Activated CD4-positive, alpha-beta memory T cell treated with anti-CD3 and anti-CD28 coated beads for 36 hours (primary cell): ENCODE measurements at regions not wholly inside any gene's neighbourhood (a gene's known extent, or its start where the extent isn't known, plus 50 kb on each side); places are given as distances from the start of the nearest gene placed in this dataset.

Experiments
- CTCF ChIA-PET: fragments of 350-600 bp; sonication (Branson Sonifier 250); formaldehyde crosslinking; loops from one replicate; lab custom pipeline; 2021; ENCODE audit warnings: antibody characterized with exemption, inconsistent platforms; lab: Charles Lee
- POLR2A ChIA-PET: fragments of 350-600 bp; sonication (Branson Sonifier 250); formaldehyde crosslinking; loops from one replicate; lab custom pipeline; 2021; ENCODE audit warnings: antibody characterized with exemption; lab: Charles Lee
- DNase-seq: peaks from one replicate; pipeline ENCODE4 v3.0.0-alpha.2; 2020
- H3K27ac Mint-ChIP-seq: one replicate; pipeline ENCODE4 v1.8.0; 2021; ENCODE audit warnings: mixed read lengths
- H3K27me3 Mint-ChIP-seq: one replicate; pipeline ENCODE4 v1.8.0; 2021; ENCODE audit warnings: mixed read lengths
- H3K36me3 Mint-ChIP-seq: one replicate; pipeline ENCODE4 v1.8.0; 2021; ENCODE audit warnings: mixed read lengths
- H3K4me1 Mint-ChIP-seq: one replicate; pipeline ENCODE4 v1.8.0; 2021; ENCODE audit warnings: low read depth, mixed read lengths
- H3K4me3 Mint-ChIP-seq: one replicate; pipeline ENCODE4 v1.8.0; 2021; ENCODE audit warnings: mild to moderate bottlenecking, mixed read lengths
- H3K9me3 Mint-ChIP-seq: one replicate; pipeline ENCODE4 v1.8.0; 2021; ENCODE audit warnings: mixed read lengths
- intact Hi-C: fragments of 100-400 bp; cut with micrococcal nuclease; formaldehyde crosslinking; loops from one replicate; pipeline ENCODE4 v1.15.1; 2023

DNA sequence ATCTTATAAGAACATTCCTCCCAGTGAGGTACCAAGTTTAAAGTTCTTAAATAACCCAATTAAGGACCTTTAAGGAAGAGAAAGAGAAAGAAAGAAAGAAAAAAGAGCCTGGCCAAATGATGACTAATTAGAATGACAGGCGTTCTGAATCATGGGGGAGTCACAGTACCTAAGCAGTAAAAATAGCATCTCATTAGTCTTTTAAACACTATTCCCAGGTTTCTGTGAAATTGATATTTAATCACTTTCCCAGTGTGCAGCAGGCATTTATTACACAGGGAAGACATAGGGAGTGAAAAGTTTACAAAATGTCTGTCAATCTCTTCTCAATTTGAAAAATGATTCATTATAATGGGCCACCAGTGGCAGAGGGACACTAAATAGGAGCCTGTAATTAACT, 251.4 kb upstream of the MANEA start:
- Mint-ChIP-seq H3K36me3 (no peaks in the 10 kb centered on the region), H3K4me1 (no peaks in the 10 kb centered on the region), H3K9me3 (no peaks in the 10 kb centered on the region), H3K4me3 (no peak overlapping the region), H3K27me3 (no peaks in the 10 kb centered on the region), H3K27ac (no peak overlapping the region)
- POLR2A ChIA-PET: no interaction called here
- CTCF ChIA-PET: no interaction called here
- DNase-seq: no peak
- intact Hi-C loops: no loop called here

DNA sequence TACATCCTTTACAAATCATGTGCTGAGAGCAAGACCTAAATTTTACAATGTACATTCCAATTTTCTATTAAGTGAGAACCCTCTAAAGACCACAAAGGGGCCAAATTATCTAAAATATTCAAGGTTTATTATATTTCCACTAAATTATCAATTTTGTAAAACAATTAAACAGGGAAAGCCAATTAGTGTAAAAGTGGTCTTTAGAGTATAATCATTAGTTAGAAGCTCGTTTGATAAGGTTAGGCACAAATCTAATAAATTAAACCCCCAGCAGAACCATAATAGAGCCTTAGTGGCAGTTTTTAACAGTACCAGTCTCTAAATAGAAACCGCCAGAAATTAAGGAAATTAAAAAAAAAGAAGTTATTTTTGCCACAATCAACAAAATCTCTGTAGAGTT, 249.1 kb upstream of the MANEA start:
- Mint-ChIP-seq H3K36me3 (no peaks in the 10 kb centered on the region), H3K27ac (no peak overlapping the region), H3K4me3 (no peak overlapping the region), H3K9me3 (no peaks in the 10 kb centered on the region), H3K4me1 (no peaks in the 10 kb centered on the region), H3K27me3 (no peaks in the 10 kb centered on the region)
- POLR2A ChIA-PET: no interaction called here
- DNase-seq: no peak
- intact Hi-C loops: no loop called here
- CTCF ChIA-PET: no interaction called here

DNA sequence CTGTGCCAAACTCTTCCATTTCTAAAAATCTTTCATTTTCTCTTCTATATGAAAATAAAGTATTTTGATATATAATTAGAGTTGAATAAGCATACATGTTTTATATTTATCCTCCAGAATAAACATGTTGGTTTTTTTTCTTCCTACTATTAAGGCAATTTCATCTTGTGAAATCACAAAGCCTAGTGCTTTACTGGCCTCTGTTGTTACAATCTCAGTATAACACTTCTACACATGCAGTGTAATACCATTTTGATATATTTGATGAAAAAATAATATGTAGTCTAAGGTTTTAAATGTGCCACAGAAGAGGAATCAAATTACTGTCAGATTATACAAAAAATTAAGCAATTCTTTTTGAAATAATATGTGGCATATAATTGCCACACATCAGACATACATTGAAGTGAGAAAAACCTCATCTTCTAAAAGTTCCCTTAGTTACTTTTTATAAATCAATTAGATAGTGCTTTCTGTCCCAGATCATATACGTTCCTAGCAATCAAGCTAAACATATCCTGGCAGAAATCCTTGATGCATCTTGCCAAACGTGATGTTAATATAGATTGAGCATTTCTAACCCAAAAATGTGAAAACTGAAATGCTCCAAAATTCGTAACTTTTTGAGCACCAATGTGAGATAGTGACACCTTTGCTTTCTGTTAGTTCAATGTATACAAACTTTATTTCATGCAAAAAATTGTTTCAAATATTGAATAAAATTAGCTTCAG, 225.1 kb upstream of the MANEA start:
- Mint-ChIP-seq H3K27me3 (no peaks in the 10 kb centered on the region), H3K9me3 (no peaks in the 10 kb centered on the region), H3K4me3 (no peak overlapping the region), H3K36me3 (no peaks in the 10 kb centered on the region), H3K4me1 (no peaks in the 10 kb centered on the region), H3K27ac (no peak overlapping the region)
- POLR2A ChIA-PET: no interaction called here
- CTCF ChIA-PET: no interaction called here
- intact Hi-C loops: no loop called here
- no peak for DNase-seq

DNA sequence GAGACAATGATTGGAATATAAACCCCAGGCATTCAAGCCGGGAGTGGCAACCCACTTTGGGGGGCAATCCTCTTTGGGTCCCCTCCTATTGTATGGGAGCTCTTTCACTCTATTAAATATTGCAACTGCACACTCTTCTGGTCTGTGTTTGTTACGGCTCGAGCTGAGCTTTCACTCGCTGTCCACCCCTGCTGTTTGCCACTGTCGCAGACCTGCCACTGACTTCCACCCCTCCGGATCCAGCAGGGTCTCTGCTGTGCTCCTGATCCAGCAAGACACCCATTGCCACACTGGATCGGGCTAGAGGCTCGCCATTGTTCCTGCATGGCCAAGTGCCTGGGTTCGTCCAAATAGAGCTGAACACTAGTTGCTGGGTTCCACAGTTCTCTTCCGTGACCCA, 222.8 kb upstream of the MANEA start:
- Mint-ChIP-seq H3K9me3 (no peaks in the 10 kb centered on the region), H3K27ac (no peak overlapping the region), H3K27me3 (no peaks in the 10 kb centered on the region), H3K4me3 (no peak overlapping the region), H3K4me1 (no peaks in the 10 kb centered on the region), H3K36me3 (no peaks in the 10 kb centered on the region)
- intact Hi-C loops: no loop called here
- CTCF ChIA-PET: no interaction called here
- POLR2A ChIA-PET: no interaction called here
- DNase-seq: no peak

DNA sequence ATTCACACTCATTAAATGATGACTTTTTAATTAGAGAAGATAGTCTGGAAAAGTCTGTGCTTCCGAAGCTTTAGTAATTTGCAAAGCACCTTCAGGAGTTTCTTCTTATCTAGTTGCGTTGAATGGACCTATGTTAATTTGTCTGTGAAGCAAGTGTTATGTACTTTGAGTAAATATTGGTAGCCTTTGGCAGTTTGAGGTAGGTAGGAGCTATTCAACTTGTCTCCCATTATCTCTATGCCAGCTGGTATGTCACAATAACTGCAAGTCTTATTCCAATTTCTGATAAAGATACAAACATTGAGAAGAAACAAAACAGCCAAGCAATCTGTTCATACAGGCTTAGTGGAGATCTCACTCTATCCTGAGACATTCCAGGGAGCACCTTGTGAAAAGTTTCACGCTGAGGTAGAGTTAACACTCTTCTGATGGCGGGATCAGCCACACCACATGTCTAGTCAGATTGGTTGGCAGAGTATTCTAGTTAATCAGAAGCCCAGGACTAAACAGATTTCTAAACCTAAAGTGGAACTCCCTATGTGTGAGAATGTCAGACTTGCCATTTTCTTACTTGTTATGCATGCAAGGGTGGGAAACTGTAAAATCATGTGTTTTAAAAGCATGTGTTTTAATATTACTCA, 219.8 kb upstream of the MANEA start:
- intact Hi-C loops: no loop called here
- H3K27ac Mint-ChIP-seq: no peak overlapping the region
- no peak overlapping the region for H3K4me3 Mint-ChIP-seq
- no peaks in the 10 kb centered on the region for H3K36me3 Mint-ChIP-seq
- H3K27me3 Mint-ChIP-seq: no peaks in the 10 kb centered on the region
- H3K4me1 Mint-ChIP-seq: no peaks in the 10 kb centered on the region
- no peak for DNase-seq
- CTCF ChIA-PET: no interaction called here
- H3K9me3 Mint-ChIP-seq: no peaks in the 10 kb centered on the region
- POLR2A ChIA-PET: no interaction called here

DNA sequence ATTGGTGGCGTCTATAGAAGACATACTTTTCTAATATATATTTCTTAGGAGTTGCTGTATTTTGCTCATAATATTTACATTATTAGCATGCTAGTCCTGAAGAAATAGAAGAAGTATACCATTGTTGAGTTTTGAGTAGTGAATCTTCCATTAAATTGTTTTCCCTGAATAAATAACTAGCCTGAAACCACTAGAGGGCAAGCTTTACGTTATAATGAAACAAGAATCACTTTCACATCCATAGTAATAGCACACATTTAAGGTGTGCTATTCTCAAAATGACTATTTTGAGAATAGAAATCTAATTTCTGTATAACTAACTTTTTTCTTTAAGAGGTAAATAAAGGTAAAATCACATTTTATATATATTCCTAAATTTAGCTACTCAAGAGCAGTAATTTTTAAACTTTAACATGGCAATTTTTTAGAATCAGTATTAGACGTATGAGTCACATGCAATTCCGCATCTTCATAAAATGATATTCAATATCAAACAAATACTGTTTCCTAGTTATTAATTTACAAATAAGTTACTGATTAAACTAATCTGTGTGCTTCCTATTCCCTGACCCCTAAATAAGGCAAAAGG, 213.2 kb upstream of the MANEA start:
- ChIA-PET CTCF (no interaction called here), POLR2A (interaction anchor here (0.6 kb wide), 1 partner anchor 1199 kb away, joined by 3 read pairs; the partner anchor contains the start of gene FHL5)
- intact Hi-C loops: no loop called here
- Mint-ChIP-seq H3K4me3 (no peak overlapping the region), H3K27ac (no peak overlapping the region), H3K9me3 (no peaks in the 10 kb centered on the region), H3K4me1 (no peaks in the 10 kb centered on the region), H3K36me3 (no peaks in the 10 kb centered on the region), H3K27me3 (peaks cover 1% of the 10 kb centered on the region)
- no peak for DNase-seq

DNA sequence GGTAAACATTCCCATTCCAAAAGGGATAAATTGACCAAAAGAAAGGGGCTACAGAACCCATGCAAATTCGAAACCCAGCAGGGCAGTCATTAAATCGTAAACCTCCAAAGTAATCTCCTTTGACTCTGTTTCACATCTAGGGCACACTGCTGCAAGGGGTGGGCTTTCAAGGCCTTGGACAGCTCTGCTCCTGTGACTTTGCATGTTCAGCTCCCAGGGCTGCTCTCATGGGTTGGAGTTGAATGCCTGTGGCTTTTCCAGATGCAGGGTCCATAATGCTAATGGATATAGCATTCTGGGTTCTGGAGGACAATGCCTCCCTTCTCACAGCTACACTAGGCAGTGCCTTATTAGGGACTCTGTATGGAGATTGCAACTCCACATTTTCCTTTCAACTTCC, 211.9 kb upstream of the MANEA start:
- ChIA-PET POLR2A (no interaction called here), CTCF (no interaction called here)
- Mint-ChIP-seq H3K4me1 (no peaks in the 10 kb centered on the region), H3K4me3 (no peak overlapping the region), H3K27me3 (peaks cover 1% of the 10 kb centered on the region), H3K36me3 (no peaks in the 10 kb centered on the region), H3K9me3 (no peaks in the 10 kb centered on the region), H3K27ac (no peak overlapping the region)
- no peak for DNase-seq
- intact Hi-C loops: no loop called here

DNA sequence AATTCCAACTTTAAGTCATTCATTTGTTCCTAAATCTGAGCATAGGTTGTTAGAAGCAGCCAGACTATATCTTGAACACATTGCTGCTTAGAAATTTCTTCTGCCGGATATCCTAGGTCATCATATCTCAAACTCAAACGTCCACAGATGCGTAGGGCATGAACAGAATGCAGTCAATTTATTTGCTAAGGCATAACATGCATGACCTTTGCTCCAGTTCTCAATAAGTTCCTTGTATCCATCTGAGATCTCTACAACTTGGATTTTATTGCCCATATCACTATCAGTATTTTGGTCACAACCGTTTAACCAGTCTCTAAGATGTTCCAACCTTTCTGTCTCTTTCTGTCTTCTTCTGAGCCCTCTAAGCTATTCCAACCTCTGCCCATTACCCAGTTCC, 210.9 kb upstream of the MANEA start:
- DNase-seq: no peak
- Mint-ChIP-seq H3K27me3 (peaks cover 1% of the 10 kb centered on the region), H3K27ac (no peak overlapping the region), H3K9me3 (no peaks in the 10 kb centered on the region), H3K4me1 (no peaks in the 10 kb centered on the region), H3K4me3 (no peak overlapping the region), H3K36me3 (no peaks in the 10 kb centered on the region)
- POLR2A ChIA-PET: no interaction called here
- CTCF ChIA-PET: interaction anchor here (0.7 kb wide), 1 partner anchor 288 kb away, joined by 3 read pairs; no protein-coding TSS in a partner anchor
- intact Hi-C loops: no loop called here

DNA sequence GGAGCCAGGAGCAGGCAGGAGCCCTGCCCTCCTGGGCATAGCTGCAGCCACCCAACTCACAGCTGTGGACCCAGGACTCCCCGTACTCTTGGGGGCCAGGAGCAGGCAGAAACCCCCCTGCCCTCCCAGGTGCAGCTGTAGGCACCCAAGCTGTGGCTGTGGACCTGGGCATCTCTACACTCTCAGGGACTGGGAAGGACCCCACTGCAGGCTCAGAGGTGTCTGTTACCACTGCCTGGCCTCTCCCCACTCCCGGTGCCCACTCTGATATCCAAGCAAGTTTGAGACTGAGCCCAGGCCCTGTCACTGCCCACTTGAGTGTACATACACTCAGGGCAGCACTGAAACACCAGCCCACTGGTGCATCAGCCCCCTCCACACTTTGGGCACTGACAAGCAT, 193.5 kb upstream of the MANEA start:
- intact Hi-C loops: no loop called here
- H3K27me3 Mint-ChIP-seq: no peaks in the 10 kb centered on the region
- DNase-seq: no peak
- peaks cover 13% of the 10 kb centered on the region for H3K9me3 Mint-ChIP-seq
- H3K4me1 Mint-ChIP-seq: no peaks in the 10 kb centered on the region
- ChIA-PET POLR2A (no interaction called here), CTCF (no interaction called here)
- H3K4me3 Mint-ChIP-seq: no peak overlapping the region
- H3K27ac Mint-ChIP-seq: no peak overlapping the region
- H3K36me3 Mint-ChIP-seq: no peaks in the 10 kb centered on the region

DNA sequence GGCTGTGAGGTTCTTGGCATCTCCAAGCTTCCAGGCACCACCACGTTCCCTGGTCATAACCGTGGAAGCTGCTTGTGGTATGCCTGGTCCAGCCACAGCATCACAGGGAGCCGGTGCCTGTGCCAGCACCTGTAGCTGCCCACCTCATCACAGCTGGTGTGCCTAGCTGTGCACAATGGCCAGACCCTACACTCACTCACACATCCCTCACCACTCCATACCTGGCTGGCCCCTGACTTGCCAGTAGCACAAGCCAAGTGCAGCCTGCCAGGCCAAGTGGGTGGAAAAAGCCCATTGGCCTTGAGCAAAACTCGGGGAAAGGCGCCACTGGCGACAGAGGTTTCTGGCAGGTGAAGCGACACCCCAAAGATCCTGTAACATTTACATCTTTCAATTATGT, 192.3 kb upstream of the MANEA start:
- intact Hi-C loops: no loop called here
- Mint-ChIP-seq H3K9me3 (peaks cover 6% of the 10 kb centered on the region), H3K27ac (no peak overlapping the region), H3K4me1 (no peaks in the 10 kb centered on the region), H3K27me3 (no peaks in the 10 kb centered on the region), H3K4me3 (no peak overlapping the region), H3K36me3 (no peaks in the 10 kb centered on the region)
- no peak for DNase-seq
- POLR2A ChIA-PET: no interaction called here
- CTCF ChIA-PET: no interaction called here

DNA sequence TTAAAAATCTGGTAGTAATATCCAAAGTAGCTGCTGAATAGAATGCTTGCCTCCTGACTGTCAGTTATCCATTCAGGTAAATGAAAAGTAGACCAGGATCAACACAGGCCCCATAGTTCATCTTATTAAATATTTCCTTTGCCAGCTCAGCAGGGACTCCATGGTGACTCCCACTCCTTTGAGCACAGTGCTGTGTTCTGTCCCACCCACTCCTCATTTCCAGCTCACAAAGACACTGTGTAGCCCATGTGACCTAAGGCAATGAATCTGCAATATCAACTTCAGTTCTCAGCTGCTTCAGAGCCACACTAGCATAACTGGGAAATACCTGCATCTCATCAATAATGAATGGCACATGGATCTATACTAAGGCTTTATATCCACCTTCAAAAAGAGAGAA, 189.5 kb upstream of the MANEA start:
- Mint-ChIP-seq H3K9me3 (no peaks in the 10 kb centered on the region), H3K4me1 (no peaks in the 10 kb centered on the region), H3K27me3 (no peaks in the 10 kb centered on the region), H3K27ac (no peak overlapping the region), H3K4me3 (no peak overlapping the region), H3K36me3 (no peaks in the 10 kb centered on the region)
- no peak for DNase-seq
- intact Hi-C loops: no loop called here
- CTCF ChIA-PET: no interaction called here
- POLR2A ChIA-PET: no interaction called here

DNA sequence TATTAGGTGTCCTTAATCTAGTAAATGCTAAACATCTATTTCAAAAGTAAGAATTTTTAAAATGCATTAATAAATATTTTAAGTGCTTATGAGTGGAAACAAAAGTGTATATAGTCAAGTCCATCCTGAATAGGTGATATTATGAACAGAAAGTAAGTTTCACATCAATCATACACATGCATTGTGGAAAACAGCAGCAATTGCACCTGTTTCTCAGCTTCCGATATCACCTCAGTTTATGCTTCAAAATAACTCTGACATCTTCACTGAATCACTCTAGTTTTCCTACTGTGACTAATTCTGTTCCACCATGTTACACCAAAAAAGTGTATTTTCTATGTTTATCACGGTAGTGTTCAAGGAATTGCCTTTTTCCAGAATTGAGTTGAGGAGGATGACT, 172.6 kb upstream of the MANEA start:
- Mint-ChIP-seq H3K9me3 (no peaks in the 10 kb centered on the region), H3K27ac (no peak overlapping the region), H3K4me3 (no peak overlapping the region), H3K27me3 (no peaks in the 10 kb centered on the region), H3K36me3 (no peaks in the 10 kb centered on the region), H3K4me1 (no peaks in the 10 kb centered on the region)
- intact Hi-C loops: no loop called here
- POLR2A ChIA-PET: no interaction called here
- no peak for DNase-seq
- CTCF ChIA-PET: no interaction called here

DNA sequence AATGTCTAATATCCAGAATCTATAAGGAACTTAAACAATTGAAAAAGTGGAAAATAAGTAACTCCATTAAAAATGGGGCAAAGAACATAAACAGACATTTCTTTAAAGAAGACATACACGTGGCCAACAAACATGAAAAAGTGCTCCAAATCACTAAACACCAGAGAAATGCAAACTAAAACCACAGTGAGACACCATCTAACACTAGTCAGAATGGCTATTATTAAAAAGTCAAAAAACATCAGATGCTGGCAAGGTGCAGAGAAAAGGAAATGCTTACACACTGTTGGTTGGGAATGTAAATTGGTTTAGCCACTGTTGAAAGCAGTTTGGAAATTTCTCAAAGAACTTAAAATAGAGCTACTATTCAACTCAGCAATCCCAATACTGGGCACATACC, 169.2 kb upstream of the MANEA start:
- no peak for DNase-seq
- H3K36me3 Mint-ChIP-seq: no peaks in the 10 kb centered on the region
- ChIA-PET CTCF (no interaction called here), POLR2A (no interaction called here)
- intact Hi-C loops: no loop called here
- H3K9me3 Mint-ChIP-seq: no peaks in the 10 kb centered on the region
- no peak overlapping the region for H3K4me3 Mint-ChIP-seq
- H3K27ac Mint-ChIP-seq: no peak overlapping the region
- H3K4me1 Mint-ChIP-seq: no peaks in the 10 kb centered on the region
- no peaks in the 10 kb centered on the region for H3K27me3 Mint-ChIP-seq
